NCI-H187 (cell line): ENCODE measurements at regions not wholly inside any gene's neighbourhood (a gene's known extent, or its start where the extent isn't known, plus 50 kb on each side); places are given as distances from the start of the nearest gene placed in this dataset.

Source experiments
- DNase-seq, 2 experiments: peaks; one replicate each; lab custom pipeline; 2025; lab: John Stamatoyannopoulos, UW

DNA sequence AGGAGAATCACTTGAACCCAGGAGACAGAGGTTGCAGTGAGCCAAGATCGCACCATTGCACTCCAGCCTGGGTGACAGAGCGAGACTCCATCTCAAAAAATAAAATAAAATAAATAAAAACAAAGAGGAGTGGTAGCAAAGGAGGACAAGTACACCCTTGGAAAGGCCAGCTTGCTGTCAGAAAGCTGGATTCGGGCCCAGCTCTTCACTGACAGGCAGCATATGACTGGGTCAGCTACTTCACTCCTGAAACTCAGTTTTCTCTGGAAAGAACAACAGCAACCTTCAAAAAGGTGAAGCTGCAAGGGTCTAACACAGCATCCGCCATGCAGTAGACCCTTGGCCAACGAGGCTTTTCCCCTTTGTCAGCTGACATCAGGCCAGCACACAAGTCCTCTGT lies 156.0 kb upstream of the TIAM1 start:
- no peak for DNase-seq

DNA sequence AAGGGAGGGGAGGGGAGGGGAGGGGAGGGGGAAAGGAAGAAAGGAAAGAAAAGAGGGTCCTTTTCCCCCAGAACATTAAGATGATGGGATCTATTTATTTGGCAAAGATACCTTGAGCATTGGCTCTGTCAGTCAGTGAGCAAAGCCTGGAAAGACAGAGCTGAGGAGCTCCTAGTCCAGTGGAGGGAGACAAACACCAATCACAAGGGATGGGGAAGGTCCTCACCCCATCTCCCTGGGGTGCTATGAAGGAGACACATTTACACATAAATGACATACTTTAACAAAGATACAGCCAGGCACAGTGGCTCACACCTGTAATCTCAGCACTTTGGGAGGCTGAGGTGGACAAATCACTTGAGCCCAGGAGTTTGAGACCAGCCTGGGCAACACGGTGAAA lies 154.9 kb upstream of the TIAM1 start:
- DNase-seq, result no peak

GRCh38 chr21:31497914-31498313 lies 153.9 kb upstream of the TIAM1 start:
- no peak for DNase-seq

DNA sequence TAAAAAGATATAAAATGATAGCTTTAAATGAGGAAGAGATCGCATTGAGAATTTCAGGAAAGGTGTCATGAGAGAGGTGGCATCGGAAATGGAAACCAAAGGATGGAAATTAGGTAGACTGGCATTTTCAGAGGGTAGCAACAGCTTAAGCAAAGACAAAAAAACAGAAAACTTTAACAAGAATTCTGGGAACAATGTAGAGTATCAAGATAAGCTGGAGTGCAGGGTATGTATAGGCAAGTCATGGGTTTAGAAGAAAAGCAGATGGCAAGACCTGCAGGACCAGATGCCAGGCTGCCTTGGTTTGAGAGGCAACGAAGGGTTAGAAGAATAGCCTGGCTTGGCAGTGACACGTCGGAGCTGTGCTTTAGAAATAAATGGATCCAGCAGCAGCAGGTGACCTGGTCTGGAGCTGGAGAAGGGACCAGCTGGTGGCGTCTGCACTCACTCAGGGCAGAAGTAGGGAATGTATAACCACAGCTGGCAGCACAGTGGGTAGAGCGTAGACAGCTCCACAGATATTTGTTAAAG lies 149.4 kb upstream of the TIAM1 start:
- no peak for DNase-seq

DNA sequence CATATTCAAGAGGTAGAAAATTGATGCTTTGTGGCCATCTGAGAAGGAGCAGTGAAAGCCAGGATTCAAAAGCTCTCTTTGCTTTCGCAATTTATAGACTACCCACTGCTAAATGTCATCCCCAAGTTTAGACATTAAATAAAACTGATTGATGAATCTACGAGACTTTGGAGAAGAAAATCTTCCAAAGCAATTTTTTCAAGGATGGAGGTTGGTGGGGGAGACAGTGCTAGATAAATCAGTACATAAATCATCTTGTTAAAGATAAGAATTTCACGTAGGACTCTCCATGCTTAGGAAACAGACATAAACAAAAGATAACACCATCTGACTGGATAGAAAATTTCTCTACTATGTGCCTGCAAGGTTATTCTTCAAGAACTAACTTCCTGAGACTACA lies 147.6 kb upstream of the TIAM1 start:
- DNase-seq, result no peak

GRCh38 chr21:31490443-31490842 lies 146.4 kb upstream of the TIAM1 start:
- DNase-seq, result no peak

DNA sequence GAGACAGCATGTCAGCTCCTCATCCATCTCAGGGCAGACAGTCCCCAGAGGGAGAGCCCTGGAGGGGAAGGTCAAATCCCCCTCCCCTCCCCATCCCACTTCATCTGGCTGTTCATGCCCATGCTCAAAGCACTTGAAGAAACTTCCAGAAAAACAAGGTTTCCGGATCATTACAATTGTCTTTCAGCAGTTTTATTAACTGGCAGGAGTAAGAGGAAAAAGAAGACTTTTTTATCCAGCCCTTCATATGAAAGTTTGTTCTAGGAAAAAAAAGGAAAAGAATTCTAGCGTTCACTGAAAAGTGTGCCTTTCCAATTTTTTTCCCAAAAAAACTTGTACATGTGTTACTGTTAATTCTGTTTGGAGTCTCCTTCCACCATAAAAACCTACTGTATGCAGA lies 145.7 kb upstream of the TIAM1 start:
- DNase-seq, result no peak

GRCh38 chr21:31489014-31489413 lies 145.0 kb upstream of the TIAM1 start:
- DNase-seq, result no peak

DNA sequence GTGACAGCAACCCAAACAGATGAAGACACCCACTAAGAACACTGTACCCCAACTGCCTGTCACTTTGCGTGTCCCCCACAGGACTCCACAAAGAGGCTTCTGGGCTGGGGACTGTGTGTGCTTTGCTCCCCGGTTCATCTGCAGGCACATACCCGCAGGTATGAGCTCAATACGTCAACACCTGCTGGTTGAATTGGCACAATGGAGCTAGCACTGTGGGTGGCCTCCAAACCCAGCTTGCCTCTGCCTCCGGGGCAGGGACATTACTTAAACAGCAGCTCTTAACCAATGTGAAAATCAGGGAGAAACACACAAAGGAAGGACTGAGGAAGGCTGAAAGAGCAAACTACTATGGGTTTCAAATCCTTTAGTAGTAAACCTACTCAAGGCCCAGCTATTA lies 140.2 kb upstream of the TIAM1 start:
- DNase-seq, result no peak

- no peak for DNase-seq
Measured at GRCh38 chr21:31483146-31483545, 139.1 kb upstream of the TIAM1 start.

- DNase-seq, result no peak
Measured at GRCh38 chr21:31482460-31482859, 138.4 kb upstream of the TIAM1 start.

DNA sequence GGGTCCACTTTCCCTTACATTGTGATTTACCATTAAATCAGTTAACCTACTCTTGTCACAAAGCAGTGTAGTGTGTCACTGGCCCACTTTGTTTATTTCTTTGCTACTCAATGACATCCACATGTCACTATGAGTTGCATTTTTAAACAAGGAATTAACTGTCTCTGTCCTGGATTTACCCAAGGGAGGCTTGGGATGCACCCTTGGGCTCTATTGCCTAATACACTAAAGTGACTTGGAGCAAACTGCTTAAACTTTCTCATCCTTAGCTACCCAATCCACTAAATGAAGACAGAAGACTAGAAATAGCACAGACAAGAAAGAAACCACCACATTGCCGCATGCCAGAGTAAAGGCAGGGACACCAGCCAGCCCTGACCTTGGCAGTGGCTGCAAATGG lies 136.2 kb upstream of the TIAM1 start:
- no peak for DNase-seq

DNA sequence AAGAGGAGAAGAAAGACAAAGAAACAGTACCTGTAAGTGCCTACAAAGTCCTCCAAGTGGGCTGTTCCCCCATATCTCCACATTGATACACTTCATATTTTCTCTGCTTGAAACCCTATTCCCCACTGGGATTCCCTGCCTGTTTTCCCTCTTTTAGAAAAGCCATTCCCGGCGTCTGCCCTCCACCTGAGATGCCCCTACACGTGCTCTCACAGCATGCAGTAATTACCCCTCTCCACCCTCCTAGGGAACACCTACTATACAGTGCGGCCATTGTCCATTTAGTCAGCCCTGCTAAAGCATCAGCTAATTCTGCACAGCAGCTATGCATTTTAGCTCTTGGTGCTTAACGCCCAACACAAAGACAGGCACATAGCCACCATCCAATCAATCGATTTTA lies 135.7 kb upstream of the TIAM1 start:
- DNase-seq, result no peak

GRCh38 chr21:31479222-31479621 lies 135.2 kb upstream of the TIAM1 start:
- no peak for DNase-seq

GRCh38 chr21:31476263-31477022 lies 132.4 kb upstream of the TIAM1 start:
- DNase-seq, result no peak

GRCh38 chr21:31475223-31475622 lies 131.2 kb upstream of the TIAM1 start:
- no peak for DNase-seq

- DNase-seq, result no peak
Measured at GRCh38 chr21:31473685-31474345, 129.8 kb upstream of the TIAM1 start.

DNA sequence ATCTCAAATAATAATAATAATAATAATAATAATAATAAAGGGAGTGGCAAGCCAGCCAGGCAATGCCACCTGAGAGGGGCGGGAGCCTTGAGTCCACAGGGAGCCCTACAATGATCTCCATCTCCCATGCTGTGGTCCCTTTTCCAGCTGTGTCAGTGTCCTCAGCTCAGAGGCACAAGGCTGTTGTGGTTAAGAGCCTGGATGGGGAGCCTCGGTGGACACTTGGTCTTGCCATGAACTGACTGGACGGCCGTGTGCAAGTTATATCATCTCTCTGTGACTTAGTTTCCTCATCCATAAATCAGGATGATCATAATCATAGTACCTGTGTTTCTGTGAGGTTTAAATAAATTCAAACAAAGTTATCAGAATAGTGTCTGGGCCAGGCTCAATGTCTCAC lies 127.8 kb upstream of the TIAM1 start:
- no peak for DNase-seq

GRCh38 chr21:31470896-31471694 lies 127.0 kb upstream of the TIAM1 start:
- no peak for DNase-seq

GRCh38 chr21:31460980-31461379 lies 116.9 kb upstream of the TIAM1 start:
- DNase-seq, result no peak

- DNase-seq, result no peak
Measured at GRCh38 chr21:31459457-31459856, 115.4 kb upstream of the TIAM1 start.

DNA sequence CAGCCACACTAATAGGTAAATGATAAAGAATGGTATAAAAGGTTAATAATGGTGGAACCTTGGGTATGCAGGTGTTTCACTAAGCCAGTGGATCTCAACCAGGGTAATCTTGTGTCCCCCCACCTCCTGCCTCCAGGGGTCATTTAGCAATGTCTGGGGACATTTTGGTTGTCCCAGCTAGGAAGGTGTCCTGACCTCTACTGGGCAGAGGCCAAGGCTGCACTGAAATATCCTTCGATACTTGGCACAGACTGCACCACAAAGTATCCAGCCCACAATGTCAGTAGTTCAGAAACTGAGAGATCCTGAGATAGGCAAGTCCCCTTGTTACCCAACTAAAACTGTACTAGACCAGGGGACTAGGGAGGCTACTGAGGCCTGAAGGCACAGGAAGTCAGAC lies 113.6 kb upstream of the TIAM1 start:
- no peak for DNase-seq

DNA sequence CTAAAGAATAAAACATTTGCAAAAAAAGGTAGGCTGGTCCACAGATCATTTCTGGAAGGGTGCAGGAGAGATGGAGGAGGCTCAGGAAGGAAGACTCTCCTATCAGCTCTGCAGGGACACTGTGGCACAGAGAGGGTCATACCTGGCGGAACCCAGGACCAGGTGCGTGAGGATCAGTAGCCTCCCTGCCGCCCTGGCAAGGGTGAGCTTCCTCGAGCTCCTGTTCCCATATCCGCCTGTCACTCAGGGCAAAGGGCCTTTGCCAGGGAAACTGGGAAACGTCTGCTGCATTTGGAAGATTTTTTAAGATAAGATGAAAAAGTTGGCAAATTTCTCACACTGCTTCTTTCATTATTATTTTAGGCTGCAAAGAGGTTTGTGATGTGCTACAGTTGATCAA lies 112.1 kb upstream of the TIAM1 start:
- DNase-seq, result no peak
